ENCODE measurements at regions not wholly inside any gene's neighbourhood (a gene's known extent, or its start where the extent isn't known, plus 50 kb on each side); places are given as distances from the start of the nearest gene placed in this dataset.

DNA sequence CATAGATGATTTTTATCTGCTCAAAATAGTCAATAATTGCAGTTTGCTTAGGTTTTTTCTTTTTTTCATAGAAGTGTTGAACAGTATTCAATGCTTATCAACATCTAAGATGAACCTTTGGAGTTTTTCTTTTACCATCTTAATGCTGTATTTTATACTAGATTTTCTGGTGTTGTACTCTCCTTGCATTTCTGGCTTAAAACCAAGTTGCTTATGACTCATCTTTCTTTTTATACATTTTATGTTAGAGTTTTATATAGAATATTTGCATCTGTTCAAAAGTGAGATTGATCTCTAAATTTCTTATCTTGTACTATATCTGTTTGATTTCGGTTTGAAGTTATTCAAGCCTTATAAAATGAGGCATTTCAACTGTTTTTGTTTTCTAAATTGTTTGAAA lies 232.5 kb downstream of the RFPL4B start:
- DNase-seq: no peak
- TF ChIP-seq, protein P1, sequence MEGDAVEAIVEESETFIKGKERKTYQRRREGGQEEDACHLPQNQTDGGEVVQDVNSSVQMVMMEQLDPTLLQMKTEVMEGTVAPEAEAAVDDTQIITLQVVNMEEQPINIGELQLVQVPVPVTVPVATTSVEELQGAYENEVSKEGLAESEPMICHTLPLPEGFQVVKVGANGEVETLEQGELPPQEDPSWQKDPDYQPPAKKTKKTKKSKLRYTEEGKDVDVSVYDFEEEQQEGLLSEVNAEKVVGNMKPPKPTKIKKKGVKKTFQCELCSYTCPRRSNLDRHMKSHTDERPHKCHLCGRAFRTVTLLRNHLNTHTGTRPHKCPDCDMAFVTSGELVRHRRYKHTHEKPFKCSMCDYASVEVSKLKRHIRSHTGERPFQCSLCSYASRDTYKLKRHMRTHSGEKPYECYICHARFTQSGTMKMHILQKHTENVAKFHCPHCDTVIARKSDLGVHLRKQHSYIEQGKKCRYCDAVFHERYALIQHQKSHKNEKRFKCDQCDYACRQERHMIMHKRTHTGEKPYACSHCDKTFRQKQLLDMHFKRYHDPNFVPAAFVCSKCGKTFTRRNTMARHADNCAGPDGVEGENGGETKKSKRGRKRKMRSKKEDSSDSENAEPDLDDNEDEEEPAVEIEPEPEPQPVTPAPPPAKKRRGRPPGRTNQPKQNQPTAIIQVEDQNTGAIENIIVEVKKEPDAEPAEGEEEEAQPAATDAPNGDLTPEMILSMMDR (IDR thresholded peaks at IDR 0.05; ENCODE audit: borderline replicate concordance): no peak
- H3K9me3 ChIP-seq (replicated peaks): no peaks in the 10 kb centered on the region
- H3K4me1 ChIP-seq: no peaks in the 10 kb centered on the region
- H3K36me3 ChIP-seq: no peaks in the 10 kb centered on the region
- H3K27ac ChIP-seq (replicated peaks): no peak overlapping the region
- intact Hi-C loops (cut with micrococcal nuclease): no loop called here
- no peaks in the 10 kb centered on the region for H3K27me3 ChIP-seq (ENCODE audit: low read depth)
- no peak overlapping the region for H3K4me3 ChIP-seq

DNA sequence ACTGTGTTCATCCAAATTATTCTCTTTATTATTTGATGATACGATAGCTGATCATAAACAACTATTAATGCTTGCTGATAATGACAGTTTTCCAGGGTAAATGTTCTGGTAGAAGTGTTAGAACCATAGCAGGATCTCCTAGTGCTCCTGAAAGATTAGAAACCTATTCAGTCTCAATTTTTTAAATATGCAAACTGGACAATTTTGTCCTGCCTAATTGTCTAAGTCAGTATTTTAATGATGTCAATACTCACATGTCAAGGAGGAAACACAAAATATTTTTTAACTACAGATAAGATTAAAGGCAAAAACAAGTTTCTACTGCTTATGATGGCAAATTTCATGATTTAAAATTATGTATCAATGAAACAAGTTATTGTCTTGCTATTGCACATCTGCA lies 233.9 kb downstream of the RFPL4B start:
- Histone ChIP-seq H3K4me1 (no peaks in the 10 kb centered on the region), H3K27me3 (ENCODE audit: low read depth) (no peaks in the 10 kb centered on the region), H3K4me3 (no peak overlapping the region), H3K27ac (replicated peaks) (no peak overlapping the region), H3K9me3 (replicated peaks) (no peaks in the 10 kb centered on the region), H3K36me3 (no peaks in the 10 kb centered on the region)
- intact Hi-C loops (cut with micrococcal nuclease): no loop called here
- TF ChIP-seq, protein P1 (IDR thresholded peaks at IDR 0.05; ENCODE audit: borderline replicate concordance): no peak
- no peak for DNase-seq

DNA sequence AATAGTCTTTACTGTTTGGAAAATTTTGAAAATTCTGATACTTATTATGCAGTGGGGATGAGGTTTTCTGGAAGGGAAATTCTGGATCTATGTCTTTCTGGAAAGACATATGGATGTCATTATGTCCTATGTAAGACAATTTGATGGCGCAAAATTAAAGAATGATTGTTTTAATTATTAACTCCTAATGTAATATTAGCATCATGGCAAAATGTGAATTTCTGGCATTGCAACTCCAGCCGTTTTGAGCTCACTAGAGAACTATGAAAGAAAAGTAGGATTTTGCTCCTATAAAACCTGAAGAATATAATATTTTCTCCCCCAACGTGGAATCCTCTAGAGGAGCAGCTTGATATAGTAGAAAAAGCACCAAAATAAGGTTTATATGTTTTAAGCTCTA lies 243.2 kb downstream of the RFPL4B start:
- intact Hi-C loops (cut with micrococcal nuclease): no loop called here
- Histone ChIP-seq H3K27ac (replicated peaks) (no peak overlapping the region), H3K4me3 (no peak overlapping the region), H3K4me1 (no peaks in the 10 kb centered on the region), H3K36me3 (no peaks in the 10 kb centered on the region), H3K9me3 (replicated peaks) (peaks cover 18% of the 10 kb centered on the region), H3K27me3 (ENCODE audit: low read depth) (no peaks in the 10 kb centered on the region)
- DNase-seq: no peak
- TF ChIP-seq, protein P1 (IDR thresholded peaks at IDR 0.05; ENCODE audit: borderline replicate concordance): no peak

DNA sequence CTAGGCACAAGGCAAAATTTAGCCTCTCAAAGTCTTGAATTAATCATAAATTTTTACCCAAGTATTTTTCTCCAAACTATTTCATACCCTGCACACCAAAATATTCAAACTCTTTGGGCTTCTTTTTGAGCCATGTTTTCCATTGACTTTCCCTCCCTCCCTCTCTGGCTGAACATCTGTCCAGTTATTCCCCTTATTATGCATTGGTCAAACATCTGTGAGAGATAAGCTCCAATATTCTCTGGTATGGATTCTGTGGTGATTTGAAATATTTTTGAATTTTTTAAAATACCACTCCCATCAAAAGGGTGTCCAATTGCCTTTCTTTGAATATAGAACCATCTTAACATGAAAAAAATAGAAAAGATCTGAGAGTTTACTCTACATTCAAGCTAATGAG lies 244.2 kb downstream of the RFPL4B start:
- intact Hi-C loops (cut with micrococcal nuclease): no loop called here

DNA sequence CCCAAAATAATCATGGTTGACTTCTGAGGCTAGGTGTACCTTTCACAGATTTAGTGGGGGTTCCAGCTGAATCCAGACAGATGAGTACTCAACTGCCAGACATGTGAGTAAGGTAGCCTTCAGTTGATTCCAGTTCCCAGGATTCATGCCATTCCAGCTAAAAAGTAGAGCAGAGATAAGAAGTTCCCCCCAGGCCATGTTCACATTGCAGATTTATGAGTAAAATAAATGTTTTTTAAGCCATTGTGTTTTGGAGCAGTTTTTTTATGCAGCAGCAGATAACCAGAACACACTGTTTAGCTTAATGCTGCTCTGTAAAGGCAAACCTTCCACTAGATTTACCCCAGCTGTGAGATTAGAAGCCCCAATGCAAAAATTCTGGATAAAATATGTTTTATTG lies 245.0 kb downstream of the RFPL4B start:
- H3K36me3 ChIP-seq: no peaks in the 10 kb centered on the region
- no peaks in the 10 kb centered on the region for H3K27me3 ChIP-seq (ENCODE audit: low read depth)
- intact Hi-C loops (cut with micrococcal nuclease): no loop called here
- TF ChIP-seq, protein P1 (IDR thresholded peaks at IDR 0.05; ENCODE audit: borderline replicate concordance): no peak
- DNase-seq: no peak
- peaks cover 20% of the 10 kb centered on the region for H3K9me3 ChIP-seq (replicated peaks)
- no peak overlapping the region for H3K4me3 ChIP-seq
- H3K27ac ChIP-seq (replicated peaks): no peak overlapping the region
- no peaks in the 10 kb centered on the region for H3K4me1 ChIP-seq

More for the DNA sequence above, 244.2 kb downstream of the RFPL4B start:
- Histone ChIP-seq H3K27ac (replicated peaks) (no peak overlapping the region), H3K4me3 (no peak overlapping the region), H3K27me3 (ENCODE audit: low read depth) (no peaks in the 10 kb centered on the region), H3K36me3 (no peaks in the 10 kb centered on the region), H3K4me1 (no peaks in the 10 kb centered on the region), H3K9me3 (replicated peaks) (peaks cover 20% of the 10 kb centered on the region)
- DNase-seq: no peak
- TF ChIP-seq, protein P1 (IDR thresholded peaks at IDR 0.05; ENCODE audit: borderline replicate concordance): no peak

Data from left ventricle myocardium inferior (tissue), 1 donor.